ENCODE measurements at regions not wholly inside any gene's neighbourhood (a gene's known extent, or its start where the extent isn't known, plus 50 kb on each side); places are given as distances from the start of the nearest gene placed in this dataset.

GRCh38 chr4:179509489-179509888 is 2067.3 kb upstream of the AGA start:
- TF ChIP-seq CTCF (IDR thresholded peaks at IDR 0.05; ENCODE audit: low read depth, low read length), result no peak
- DNase-seq (ENCODE audit: extremely low read depth, low read depth), result no peak

GRCh38 chr4:179521952-179522351 is 2079.7 kb upstream of the AGA start:
- no peak for DNase-seq (ENCODE audit: extremely low read depth, low read depth)
- TF ChIP-seq CTCF (IDR thresholded peaks at IDR 0.05; ENCODE audit: low read depth, low read length), result no peak

GRCh38 chr4:179530958-179531357 is 2088.7 kb upstream of the AGA start:
- DNase-seq (ENCODE audit: extremely low read depth, low read depth), result no peak
- no peak for TF ChIP-seq CTCF (IDR thresholded peaks at IDR 0.05; ENCODE audit: low read depth, low read length)

DNA sequence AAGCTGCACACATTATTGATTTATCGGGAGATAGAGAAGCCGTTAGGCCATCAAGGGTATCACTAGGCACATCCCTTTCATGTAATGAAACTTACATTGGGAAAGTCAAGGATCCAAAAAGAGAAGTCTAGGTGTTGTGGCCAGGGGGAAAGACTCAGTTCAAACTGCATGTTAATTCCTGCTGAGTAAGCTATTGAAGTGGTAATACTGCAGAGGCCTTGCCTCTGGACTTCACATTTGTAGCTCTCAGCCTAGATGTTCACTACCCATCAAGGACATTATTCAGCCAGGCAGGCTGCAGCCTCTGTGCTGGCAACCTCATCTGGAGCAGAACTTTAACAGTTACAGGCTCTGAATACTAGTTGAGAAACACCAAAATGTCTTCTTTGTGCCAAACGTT is 2094.5 kb upstream of the AGA start:
- no peak for DNase-seq (ENCODE audit: extremely low read depth, low read depth)
- no peak for TF ChIP-seq CTCF (IDR thresholded peaks at IDR 0.05; ENCODE audit: low read depth, low read length)

DNA sequence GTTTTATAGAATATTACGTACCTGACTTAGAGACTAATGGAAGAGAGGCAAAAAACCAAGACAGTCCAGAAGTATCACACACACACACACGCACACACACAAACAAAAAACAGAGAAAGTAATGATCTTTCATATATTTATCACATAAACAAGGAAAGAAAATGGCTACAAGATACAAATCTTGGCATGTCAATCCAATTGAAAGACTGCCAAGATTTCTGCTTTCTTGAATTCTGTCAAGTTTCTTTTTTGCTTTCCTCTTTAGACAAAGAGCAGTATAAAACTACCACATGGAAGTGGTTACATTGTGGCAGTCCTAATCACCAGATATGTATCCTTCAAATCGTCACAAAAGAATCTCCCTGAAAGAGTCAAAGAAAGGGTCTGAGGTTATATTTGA is 2097.4 kb upstream of the AGA start:
- no peak for DNase-seq (ENCODE audit: extremely low read depth, low read depth)
- no peak for TF ChIP-seq CTCF (IDR thresholded peaks at IDR 0.05; ENCODE audit: low read depth, low read length)

DNA sequence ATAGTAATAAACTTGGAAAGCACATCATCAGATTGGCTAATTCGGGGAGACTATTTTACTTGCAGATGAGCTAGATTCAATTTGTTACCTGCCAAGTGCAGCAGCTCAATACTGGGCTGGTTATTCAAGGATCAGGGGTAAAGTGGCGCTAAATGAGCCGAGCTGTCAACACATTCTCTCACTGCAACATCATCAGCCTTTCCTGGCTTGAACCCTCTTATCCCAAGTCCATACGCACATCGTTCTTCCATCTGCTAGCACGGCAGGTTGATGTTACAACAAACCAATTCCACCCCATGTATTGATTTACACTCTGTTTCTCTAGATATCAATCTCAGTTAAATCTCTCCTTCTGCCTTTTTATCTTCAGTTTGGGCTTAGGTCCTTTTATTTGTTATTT is 2101.5 kb upstream of the AGA start:
- TF ChIP-seq CTCF (IDR thresholded peaks at IDR 0.05; ENCODE audit: low read depth, low read length), result no peak
- DNase-seq (ENCODE audit: extremely low read depth, low read depth), result no peak

- no peak for TF ChIP-seq CTCF (IDR thresholded peaks at IDR 0.05; ENCODE audit: low read depth, low read length)
- DNase-seq (ENCODE audit: extremely low read depth, low read depth), result no peak
These were observed 2102.3 kb upstream of the AGA start for GRCh38 chr4:179544496-179544895.
